ENCODE measurements at regions not wholly inside any gene's neighbourhood (a gene's known extent, or its start where the extent isn't known, plus 50 kb on each side); places are given as distances from the start of the nearest gene placed in this dataset.

GRCh38 chr17:77767148-77767547 is 191.4 kb upstream of the TNRC6C start:
- no peak for DNase-seq (ENCODE audit: insufficient read length, low spot score)
- no peak for FAIRE-seq

GRCh38 chr17:77768248-77768852 is 190.2 kb upstream of the TNRC6C start:
- DNase-seq (ENCODE audit: insufficient read length, low spot score) (no peak), FAIRE-seq (no peak)

- FAIRE-seq: no peak
- no peak for DNase-seq (ENCODE audit: insufficient read length, low spot score)
These were observed 189.3 kb upstream of the TNRC6C start for GRCh38 chr17:77769215-77769614.

- no peak for FAIRE-seq
These were observed 188.7 kb upstream of the TNRC6C start for GRCh38 chr17:77769762-77770161.

GRCh38 chr17:77770331-77771105 is 188.0 kb upstream of the TNRC6C start:
- FAIRE-seq: no peak
- no peak for DNase-seq (ENCODE audit: insufficient read length, low spot score)

More at GRCh38 chr17:77769762-77770161, 188.7 kb upstream of the TNRC6C start:
- no peak for DNase-seq (ENCODE audit: insufficient read length, low spot score)

- FAIRE-seq: no peak
These were observed 187.4 kb upstream of the TNRC6C start for GRCh38 chr17:77771145-77771544.

GRCh38 chr17:77771587-77771986 is 186.9 kb upstream of the TNRC6C start:
- FAIRE-seq: no peak

More at GRCh38 chr17:77771145-77771544, 187.4 kb upstream of the TNRC6C start:
- no peak for DNase-seq (ENCODE audit: insufficient read length, low spot score)

GRCh38 chr17:77771998-77772397 is 186.5 kb upstream of the TNRC6C start:
- FAIRE-seq: no peak
- no peak for DNase-seq (ENCODE audit: insufficient read length, low spot score)

More at GRCh38 chr17:77771587-77771986, 186.9 kb upstream of the TNRC6C start:
- DNase-seq (ENCODE audit: insufficient read length, low spot score): no peak

- FAIRE-seq: peak; percentile 68
- DNase-seq (ENCODE audit: insufficient read length, low spot score): peak; percentile 85
These were observed 186.0 kb upstream of the TNRC6C start for GRCh38 chr17:77772461-77772897.

GRCh38 chr17:77772899-77773358 is 185.6 kb upstream of the TNRC6C start:
- FAIRE-seq (no peak), DNase-seq (ENCODE audit: insufficient read length, low spot score) (no peak)

GRCh38 chr17:77774182-77774581 is 184.3 kb upstream of the TNRC6C start:
- no peak for DNase-seq (ENCODE audit: insufficient read length, low spot score)
- FAIRE-seq: no peak

- FAIRE-seq: no peak
- DNase-seq (ENCODE audit: insufficient read length, low spot score): no peak
These were observed 179.6 kb upstream of the TNRC6C start for GRCh38 chr17:77778636-77779489.

- DNase-seq (ENCODE audit: insufficient read length, low spot score) (no peak), FAIRE-seq (no peak)
These were observed 178.6 kb upstream of the TNRC6C start for GRCh38 chr17:77779711-77780539.

GRCh38 chr17:77781536-77781935 is 177.0 kb upstream of the TNRC6C start:
- no peak for FAIRE-seq
- no peak for DNase-seq (ENCODE audit: insufficient read length, low spot score)

GRCh38 chr17:77782201-77782600 is 176.3 kb upstream of the TNRC6C start:
- no peak for DNase-seq (ENCODE audit: insufficient read length, low spot score)
- FAIRE-seq: no peak

GRCh38 chr17:77782611-77783010 is 175.9 kb upstream of the TNRC6C start:
- no peak for FAIRE-seq
- DNase-seq (ENCODE audit: insufficient read length, low spot score): no peak

GRCh38 chr17:77783991-77784820 is 174.3 kb upstream of the TNRC6C start:
- FAIRE-seq: no peak
- DNase-seq (ENCODE audit: insufficient read length, low spot score): no peak

- DNase-seq (ENCODE audit: insufficient read length, low spot score): no peak
- FAIRE-seq: no peak
These were observed 173.1 kb upstream of the TNRC6C start for GRCh38 chr17:77785312-77785905.

- no peak for DNase-seq (ENCODE audit: insufficient read length, low spot score)
- no peak for FAIRE-seq
These were observed 172.4 kb upstream of the TNRC6C start for GRCh38 chr17:77786090-77786489.
